Neural progenitor cell (in vitro differentiated cells): ENCODE measurements at regions not wholly inside any gene's neighbourhood (a gene's known extent, or its start where the extent isn't known, plus 50 kb on each side); places are given as distances from the start of the nearest gene placed in this dataset.

ENCODE experiments used
- DNase-seq: peaks from one replicate; pipeline ENCODE4 v3.0.0-alpha.2; 2016; ENCODE audit warnings: low spot score
- H2AFZ ChIP-seq: fragments of 200-600 bp; sonication (generic); replicated peaks from 2 replicates; pipeline ENCODE4 v1.6.1; 2016; ENCODE audit warnings: antibody characterized with exemption
- H3F3A ChIP-seq: fragments of 200-600 bp; sonication (generic); 2 replicates; pipeline ENCODE4 v1.6.1; 2016; ENCODE audit warnings: antibody characterized with exemption, low read depth
- H3K27ac ChIP-seq: fragments of 200-600 bp; sonication (generic); 2 replicates; pipeline ENCODE4 v1.5.1; 2016; ENCODE audit warnings: mild to moderate bottlenecking
- H3K27me3 ChIP-seq: fragments of 200-600 bp; sonication (generic); 2 replicates; pipeline ENCODE4 v1.6.1; 2016; ENCODE audit warnings: mild to moderate bottlenecking, moderate library complexity
- H3K36me3 ChIP-seq: fragments of 200-600 bp; sonication (generic); 2 replicates; pipeline ENCODE4 v1.5.1; 2016
- H3K4me1 ChIP-seq: fragments of 200-600 bp; sonication (generic); 2 replicates; pipeline ENCODE4 v1.6.1; 2016; ENCODE audit warnings: mixed run types
- H3K4me2 ChIP-seq: fragments of 200-600 bp; sonication (generic); 2 replicates; pipeline ENCODE4 v1.6.1; 2016
- H3K4me3 ChIP-seq: fragments of 200-600 bp; sonication (generic); 2 replicates; pipeline ENCODE4 v1.5.1; 2016
- H3K79me2 ChIP-seq: fragments of 200-600 bp; sonication (generic); 2 replicates; pipeline ENCODE4 v1.6.1; 2016; ENCODE audit warnings: low read depth
- H3K9ac ChIP-seq: fragments of 200-600 bp; sonication (generic); 2 replicates; pipeline ENCODE4 v1.6.1; 2016
- H3K9me3 ChIP-seq: fragments of 200-600 bp; sonication (generic); 2 replicates; pipeline ENCODE4 v1.5.1; 2016; ENCODE audit warnings: low read depth
- H4K20me1 ChIP-seq: fragments of 200-600 bp; sonication (generic); 2 replicates; pipeline ENCODE4 v1.6.1; 2016; ENCODE audit warnings: low read depth
- H3K27ac Mint-ChIP-seq: 3 replicates; pipeline ENCODE4 v1.8.0; 2021; ENCODE audit warnings: mixed read lengths
- H3K27me3 Mint-ChIP-seq: 2 replicates; pipeline ENCODE4 v1.8.0; 2022; ENCODE audit warnings: low read depth, mild to moderate bottlenecking, inconsistent platforms, moderate library complexity, mixed read lengths; ENCODE audit not compliant: insufficient read depth
- H3K36me3 Mint-ChIP-seq: 3 replicates; pipeline ENCODE4 v1.8.0; 2021; ENCODE audit warnings: mixed read lengths
- H3K4me1 Mint-ChIP-seq: 3 replicates; pipeline ENCODE4 v1.8.0; 2021; ENCODE audit warnings: mixed read lengths
- H3K4me3 Mint-ChIP-seq: 3 replicates; pipeline ENCODE4 v1.8.0; 2021; ENCODE audit warnings: mild to moderate bottlenecking, moderate library complexity, mixed read lengths
- H3K9me3 Mint-ChIP-seq: 3 replicates; pipeline ENCODE4 v1.8.0; 2020; ENCODE audit warnings: mixed read lengths
- CTCF ChIP-seq: fragments of 200-600 bp; sonication (generic); IDR thresholded peaks from 2 replicates; pipeline ENCODE4 v1.5.1; 2017; ENCODE audit warnings: antibody characterized with exemption, mild to moderate bottlenecking
- EZH2 ChIP-seq: fragments of 200-600 bp; sonication (generic); IDR thresholded peaks from 2 replicates; pipeline ENCODE4 v1.6.1; 2017; ENCODE audit warnings: antibody characterized with exemption, mild to moderate bottlenecking, moderate library complexity
- EZH2phosphoT487 ChIP-seq: fragments of 200-600 bp; sonication (generic); IDR thresholded peaks from 2 replicates; pipeline ENCODE4 v1.6.1; 2017; ENCODE audit warnings: antibody characterized with exemption

GRCh38 chr2:213202011-213202410 lies 50.6 kb upstream of the IKZF2 start:
- Mint-ChIP-seq H3K4me3 (no peak overlapping the region), H3K36me3 (peaks cover 2% of the 10 kb centered on the region)

GRCh38 chr2:213205944-213206343 lies 54.5 kb upstream of the IKZF2 start:
- TF ChIP-seq CTCF: no peak
- TF ChIP-seq EZH2phosphoT487: no peak
- TF ChIP-seq EZH2: no peak
- H3K4me3 ChIP-seq: no peak overlapping the region
- H3K4me2 ChIP-seq: no peak overlapping the region
- H4K20me1 ChIP-seq: no peaks in the 10 kb centered on the region
- H3K27me3 ChIP-seq: no peaks in the 10 kb centered on the region
- peaks cover 11% of the 10 kb centered on the region for H3K4me1 Mint-ChIP-seq
- no peaks in the 10 kb centered on the region for H3K9me3 ChIP-seq
- no peak overlapping the region for H2AFZ ChIP-seq
- peaks cover 3% of the 10 kb centered on the region for H3K9me3 Mint-ChIP-seq
- no peak overlapping the region for H3K27ac Mint-ChIP-seq
- H3K79me2 ChIP-seq: no peaks in the 10 kb centered on the region
- no peak overlapping the region for H3K27ac ChIP-seq
- no peaks in the 10 kb centered on the region for H3K36me3 ChIP-seq
- H3K9ac ChIP-seq: no peak overlapping the region
- no peak overlapping the region for H3K4me3 Mint-ChIP-seq
- H3K36me3 Mint-ChIP-seq: peaks cover 2% of the 10 kb centered on the region
- H3F3A ChIP-seq: no peaks in the 10 kb centered on the region
- no peaks in the 10 kb centered on the region for H3K4me1 ChIP-seq
- DNase-seq: no peak
- H3K27me3 Mint-ChIP-seq: no peaks in the 10 kb centered on the region

More at GRCh38 chr2:213202011-213202410, 50.6 kb upstream of the IKZF2 start:
- Mint-ChIP-seq H3K27me3 (no peaks in the 10 kb centered on the region), H3K9me3 (peaks cover 6% of the 10 kb centered on the region), H3K27ac (no peak overlapping the region), H3K4me1 (peaks cover 11% of the 10 kb centered on the region)
- H3K9ac ChIP-seq: no peak overlapping the region
- H3K27me3 ChIP-seq: no peaks in the 10 kb centered on the region
- H4K20me1 ChIP-seq: no peaks in the 10 kb centered on the region
- no peaks in the 10 kb centered on the region for H3K4me1 ChIP-seq
- no peak for DNase-seq
- no peaks in the 10 kb centered on the region for H3K79me2 ChIP-seq
- no peak overlapping the region for H3K27ac ChIP-seq
- no peak for TF ChIP-seq EZH2
- TF ChIP-seq EZH2phosphoT487: no peak
- TF ChIP-seq CTCF: no peak
- H3F3A ChIP-seq: no peaks in the 10 kb centered on the region
- H2AFZ ChIP-seq: no peak overlapping the region
- no peaks in the 10 kb centered on the region for H3K9me3 ChIP-seq
- no peak overlapping the region for H3K4me2 ChIP-seq
- no peaks in the 10 kb centered on the region for H3K36me3 ChIP-seq
- H3K4me3 ChIP-seq: no peak overlapping the region

- H3K27ac ChIP-seq: no peak overlapping the region
- no peak overlapping the region for H3K9ac ChIP-seq
- H3K9me3 ChIP-seq: no peaks in the 10 kb centered on the region
- no peak overlapping the region for H3K4me3 ChIP-seq
- no peaks in the 10 kb centered on the region for H3K4me1 Mint-ChIP-seq
- H3K4me1 ChIP-seq: no peaks in the 10 kb centered on the region
- no peak overlapping the region for H3K27ac Mint-ChIP-seq
- H3K4me2 ChIP-seq: no peak overlapping the region
- H3K27me3 Mint-ChIP-seq: peaks cover 5% of the 10 kb centered on the region
- no peaks in the 10 kb centered on the region for H3K79me2 ChIP-seq
- no peaks in the 10 kb centered on the region for H3F3A ChIP-seq
- no peak overlapping the region for H2AFZ ChIP-seq
- H3K36me3 ChIP-seq: no peaks in the 10 kb centered on the region
- no peak for TF ChIP-seq EZH2
- TF ChIP-seq CTCF: no peak
- no peak for TF ChIP-seq EZH2phosphoT487
- peaks cover 13% of the 10 kb centered on the region for H3K9me3 Mint-ChIP-seq
- H4K20me1 ChIP-seq: no peaks in the 10 kb centered on the region
- no peak overlapping the region for H3K4me3 Mint-ChIP-seq
- no peaks in the 10 kb centered on the region for H3K27me3 ChIP-seq
- DNase-seq: no peak
- peaks cover 5% of the 10 kb centered on the region for H3K36me3 Mint-ChIP-seq
Measured at GRCh38 chr2:213213186-213213585, 61.8 kb upstream of the IKZF2 start.

GRCh38 chr2:213214209-213214608 lies 62.8 kb upstream of the IKZF2 start:
- no peaks in the 10 kb centered on the region for H3K9me3 ChIP-seq
- H3F3A ChIP-seq: no peaks in the 10 kb centered on the region
- peaks cover 2% of the 10 kb centered on the region for H3K36me3 Mint-ChIP-seq
- no peak overlapping the region for H2AFZ ChIP-seq
- no peak overlapping the region for H3K4me3 ChIP-seq
- no peak for DNase-seq
- H3K4me2 ChIP-seq: no peak overlapping the region
- peaks cover 13% of the 10 kb centered on the region for H3K9me3 Mint-ChIP-seq
- no peak overlapping the region for H3K27ac ChIP-seq
- H3K36me3 ChIP-seq: no peaks in the 10 kb centered on the region
- no peaks in the 10 kb centered on the region for H3K4me1 Mint-ChIP-seq
- H4K20me1 ChIP-seq: no peaks in the 10 kb centered on the region
- H3K27me3 Mint-ChIP-seq: peaks cover 5% of the 10 kb centered on the region
- TF ChIP-seq EZH2phosphoT487: no peak
- TF ChIP-seq EZH2: no peak
- TF ChIP-seq CTCF: no peak
- H3K27me3 ChIP-seq: no peaks in the 10 kb centered on the region
- H3K4me3 Mint-ChIP-seq: no peak overlapping the region
- no peak overlapping the region for H3K9ac ChIP-seq
- no peak overlapping the region for H3K27ac Mint-ChIP-seq
- no peaks in the 10 kb centered on the region for H3K79me2 ChIP-seq
- H3K4me1 ChIP-seq: no peaks in the 10 kb centered on the region
